Renal cortical epithelial cell (primary cell): ENCODE measurements at regions not wholly inside any gene's neighbourhood (a gene's known extent, or its start where the extent isn't known, plus 50 kb on each side); places are given as distances from the start of the nearest gene placed in this dataset.

Experiments
- DNase-seq: peaks from one replicate; pipeline ENCODE4 v3.0.0-alpha.2; 2011; ENCODE audit warnings: low read depth

- no peak for DNase-seq
Observed at GRCh38 chr11:95515371-95515770, 274.2 kb downstream of the FAM76B start.

GRCh38 chr11:95514416-95515110, 275.0 kb downstream of the FAM76B start:
- no peak for DNase-seq

GRCh38 chr11:95512682-95513081, 276.9 kb downstream of the FAM76B start:
- peak; percentile 62 for DNase-seq

- DNase-seq: peak; percentile 23
Observed at GRCh38 chr11:95512177-95512576, 277.4 kb downstream of the FAM76B start.

- DNase-seq: no peak
Observed at GRCh38 chr11:95508219-95508890, 277.4 kb upstream of the SESN3 start.

- DNase-seq: no peak
Observed at GRCh38 chr11:95507794-95508193, 276.8 kb upstream of the SESN3 start.

GRCh38 chr11:95506777-95507176, 275.8 kb upstream of the SESN3 start:
- no peak for DNase-seq

- DNase-seq: no peak
Observed at GRCh38 chr11:95505927-95506426, 275.0 kb upstream of the SESN3 start.

GRCh38 chr11:95503047-95503446, 272.0 kb upstream of the SESN3 start:
- DNase-seq: no peak

- DNase-seq: no peak
Observed at GRCh38 chr11:95502522-95502921, 271.5 kb upstream of the SESN3 start.

- no peak for DNase-seq
Observed at GRCh38 chr11:95501761-95502266, 270.8 kb upstream of the SESN3 start.

- peak; percentile 65 for DNase-seq
Observed at GRCh38 chr11:95500466-95500865, 269.5 kb upstream of the SESN3 start.

GRCh38 chr11:95499516-95500135, 268.6 kb upstream of the SESN3 start:
- peak; percentile 75 for DNase-seq

GRCh38 chr11:95498722-95499425, 267.9 kb upstream of the SESN3 start:
- peak; percentile 58 for DNase-seq

- no peak for DNase-seq
Observed at GRCh38 chr11:95496901-95497300, 265.9 kb upstream of the SESN3 start.

GRCh38 chr11:95495706-95496105, 264.7 kb upstream of the SESN3 start:
- no peak for DNase-seq

GRCh38 chr11:95494856-95495255, 263.9 kb upstream of the SESN3 start:
- no peak for DNase-seq

GRCh38 chr11:95494167-95494566, 263.2 kb upstream of the SESN3 start:
- no peak for DNase-seq

- no peak for DNase-seq
Observed at GRCh38 chr11:95490625-95491024, 259.6 kb upstream of the SESN3 start.

GRCh38 chr11:95487938-95488337, 256.9 kb upstream of the SESN3 start:
- DNase-seq: no peak

- DNase-seq: peak; percentile 90
Observed at GRCh38 chr11:95487391-95487790, 256.4 kb upstream of the SESN3 start.

- no peak for DNase-seq
Observed at GRCh38 chr11:95486979-95487378, 256.0 kb upstream of the SESN3 start.
